ENCODE measurements at regions not wholly inside any gene's neighbourhood (a gene's known extent, or its start where the extent isn't known, plus 50 kb on each side); places are given as distances from the start of the nearest gene placed in this dataset.

DNA sequence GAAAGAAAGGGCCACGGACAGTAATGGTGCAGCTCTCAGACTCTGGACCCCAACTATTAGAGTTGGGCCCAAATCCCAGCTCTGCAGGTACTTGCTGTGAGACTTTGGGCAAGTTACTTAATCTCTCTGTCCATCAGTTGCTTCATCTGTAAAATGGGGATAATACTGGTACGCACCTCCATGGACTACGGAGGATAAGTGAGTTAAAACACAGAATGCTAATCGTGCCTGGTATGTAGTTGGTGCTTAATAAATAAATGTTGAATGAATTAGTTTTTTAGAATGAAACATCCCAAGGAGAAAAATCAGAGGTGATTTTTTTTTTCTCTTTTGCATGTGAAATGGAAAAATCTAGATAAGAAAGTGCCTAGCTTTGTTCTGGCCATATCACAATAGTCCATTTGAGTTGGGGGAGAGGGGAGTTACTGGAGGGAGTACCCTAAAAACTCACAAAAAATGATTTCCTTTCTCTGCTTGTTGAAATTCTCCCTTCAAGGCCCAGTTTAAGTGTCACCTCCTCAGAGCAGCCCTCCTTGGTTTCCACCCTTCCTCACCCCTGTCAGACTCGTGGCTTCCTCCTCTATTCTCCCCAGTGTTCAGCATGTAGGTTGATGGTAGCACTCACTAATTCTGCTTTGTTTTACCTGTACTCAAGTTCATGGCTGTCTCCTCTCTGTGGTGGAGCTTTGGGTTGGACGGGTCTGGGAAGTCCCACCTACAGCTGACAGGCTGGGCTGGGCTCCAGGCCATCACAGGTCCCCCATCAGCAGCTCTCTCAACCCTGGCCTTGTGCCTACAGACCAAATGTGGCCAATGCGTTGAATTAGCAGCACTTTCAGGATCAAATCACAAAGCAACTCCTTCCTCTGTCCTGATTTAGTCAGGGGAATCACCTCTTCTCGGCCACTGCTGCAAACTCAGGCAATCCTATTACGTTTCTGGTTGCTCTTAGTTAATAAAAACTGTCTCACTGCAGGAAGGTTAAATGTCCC is 92.8 kb upstream of the TAF1B start:
- Mint-ChIP-seq H3K4me1 (ENCODE audit: low read depth) (peaks cover 3% of the 10 kb centered on the region), H3K4me3 (ENCODE audit: low read depth) (no peak overlapping the region), H3K9me3 (ENCODE audit: low read depth) (no peaks in the 10 kb centered on the region), H3K36me3 (ENCODE audit: insufficient read depth) (no peaks in the 10 kb centered on the region), H3K27me3 (peaks cover 37% of the 10 kb centered on the region), H3K27ac (no peak overlapping the region)
- TF ChIP-seq, protein P1, sequence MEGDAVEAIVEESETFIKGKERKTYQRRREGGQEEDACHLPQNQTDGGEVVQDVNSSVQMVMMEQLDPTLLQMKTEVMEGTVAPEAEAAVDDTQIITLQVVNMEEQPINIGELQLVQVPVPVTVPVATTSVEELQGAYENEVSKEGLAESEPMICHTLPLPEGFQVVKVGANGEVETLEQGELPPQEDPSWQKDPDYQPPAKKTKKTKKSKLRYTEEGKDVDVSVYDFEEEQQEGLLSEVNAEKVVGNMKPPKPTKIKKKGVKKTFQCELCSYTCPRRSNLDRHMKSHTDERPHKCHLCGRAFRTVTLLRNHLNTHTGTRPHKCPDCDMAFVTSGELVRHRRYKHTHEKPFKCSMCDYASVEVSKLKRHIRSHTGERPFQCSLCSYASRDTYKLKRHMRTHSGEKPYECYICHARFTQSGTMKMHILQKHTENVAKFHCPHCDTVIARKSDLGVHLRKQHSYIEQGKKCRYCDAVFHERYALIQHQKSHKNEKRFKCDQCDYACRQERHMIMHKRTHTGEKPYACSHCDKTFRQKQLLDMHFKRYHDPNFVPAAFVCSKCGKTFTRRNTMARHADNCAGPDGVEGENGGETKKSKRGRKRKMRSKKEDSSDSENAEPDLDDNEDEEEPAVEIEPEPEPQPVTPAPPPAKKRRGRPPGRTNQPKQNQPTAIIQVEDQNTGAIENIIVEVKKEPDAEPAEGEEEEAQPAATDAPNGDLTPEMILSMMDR (IDR thresholded peaks at IDR 0.05; ENCODE audit: unreplicated experiment), result no peak
- DNase-seq (ENCODE audit: low spot score, unreplicated experiment), result no peak

DNA sequence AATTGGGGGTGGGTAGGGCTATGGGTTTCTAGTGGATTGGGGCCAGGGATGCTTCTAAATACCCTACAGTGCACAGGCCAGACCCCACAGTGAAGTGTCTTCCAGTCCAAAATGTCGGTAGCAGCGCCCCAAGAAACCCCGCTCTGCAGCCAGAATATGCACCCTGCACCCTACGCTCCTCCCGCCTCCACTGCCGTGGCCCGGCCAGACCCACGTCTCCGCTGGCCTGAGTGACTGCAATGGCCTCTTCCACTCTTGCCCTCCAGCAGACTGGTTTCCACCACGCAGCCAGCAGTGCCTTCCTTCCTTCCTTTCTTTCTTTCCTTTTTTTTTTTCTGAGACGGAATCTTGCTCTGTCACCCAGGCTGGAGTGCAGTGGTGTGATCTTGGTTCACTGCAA is 91.4 kb upstream of the TAF1B start:
- no peaks in the 10 kb centered on the region for H3K36me3 Mint-ChIP-seq (ENCODE audit: insufficient read depth)
- H3K4me3 Mint-ChIP-seq (ENCODE audit: low read depth), result no peak overlapping the region
- peaks cover 47% of the 10 kb centered on the region for H3K27me3 Mint-ChIP-seq
- H3K27ac Mint-ChIP-seq, result no peak overlapping the region
- TF ChIP-seq, protein P1 (IDR thresholded peaks at IDR 0.05; ENCODE audit: unreplicated experiment), result no peak
- peaks cover 2% of the 10 kb centered on the region for H3K4me1 Mint-ChIP-seq (ENCODE audit: low read depth)
- DNase-seq (ENCODE audit: low spot score, unreplicated experiment), result no peak
- no peaks in the 10 kb centered on the region for H3K9me3 Mint-ChIP-seq (ENCODE audit: low read depth)

DNA sequence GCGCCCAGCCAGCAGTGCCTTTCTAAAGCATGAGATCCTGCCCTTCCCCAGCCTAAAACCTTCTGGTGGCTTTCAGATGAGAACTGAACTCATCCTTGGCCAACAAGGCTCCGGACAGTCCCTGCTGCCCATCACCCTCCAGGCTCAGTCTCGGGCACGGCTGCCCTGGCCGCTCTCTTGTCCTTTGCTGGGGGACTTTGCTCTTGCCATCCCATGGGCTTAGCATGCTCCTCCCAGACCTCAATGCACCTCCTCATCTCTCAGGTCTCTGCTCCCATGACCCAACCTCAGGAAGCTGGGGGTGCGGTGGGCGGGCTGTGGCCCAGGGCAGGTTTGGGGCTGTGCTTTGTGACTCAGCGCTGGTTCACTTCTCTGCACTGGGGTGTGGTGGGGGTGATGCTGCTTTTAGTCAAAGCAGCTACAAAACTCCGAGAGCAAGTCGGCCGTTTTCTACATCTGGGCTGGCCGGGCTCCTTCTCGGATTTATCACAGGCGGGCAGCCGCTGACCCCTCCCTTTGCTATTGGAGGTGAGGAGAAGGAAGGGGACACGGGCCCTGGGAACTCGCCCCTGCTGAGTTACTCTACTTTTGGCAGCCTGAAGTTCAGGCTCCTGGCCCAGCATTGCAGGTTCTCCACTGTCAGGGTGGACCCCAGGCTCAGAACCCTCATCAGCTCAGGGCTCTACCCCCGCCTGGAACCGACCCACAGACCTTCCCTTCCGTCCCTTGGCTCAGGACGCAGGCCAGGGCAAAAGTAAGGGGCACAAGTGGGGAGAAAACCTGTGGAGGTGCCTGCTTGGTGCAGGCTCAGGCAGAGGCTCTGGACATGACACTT is 90.6 kb upstream of the TAF1B start:
- H3K27me3 Mint-ChIP-seq, result peaks cover 54% of the 10 kb centered on the region
- no peaks in the 10 kb centered on the region for H3K36me3 Mint-ChIP-seq (ENCODE audit: insufficient read depth)
- no peak overlapping the region for H3K27ac Mint-ChIP-seq
- H3K4me3 Mint-ChIP-seq (ENCODE audit: low read depth), result no peak overlapping the region
- peaks cover 5% of the 10 kb centered on the region for H3K4me1 Mint-ChIP-seq (ENCODE audit: low read depth)
- TF ChIP-seq, protein P1 (IDR thresholded peaks at IDR 0.05; ENCODE audit: unreplicated experiment), result no peak
- DNase-seq (ENCODE audit: low spot score, unreplicated experiment), result no peak
- no peaks in the 10 kb centered on the region for H3K9me3 Mint-ChIP-seq (ENCODE audit: low read depth)

DNA sequence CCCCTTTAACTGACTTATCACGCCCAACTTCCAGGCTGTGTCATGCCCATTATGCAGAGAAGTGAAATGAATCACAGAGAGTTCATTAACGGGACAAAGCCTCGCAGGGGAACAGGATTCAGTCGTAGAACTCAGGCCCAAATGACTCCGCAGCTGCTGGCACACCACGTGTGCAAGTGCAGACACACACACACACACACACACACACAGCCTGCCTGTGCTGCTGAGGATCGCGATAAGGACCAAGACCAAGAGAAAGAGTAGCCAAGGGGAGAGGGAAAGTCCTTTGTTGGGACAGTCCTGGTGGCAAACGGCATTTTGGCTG is 90.0 kb upstream of the TAF1B start:
- Mint-ChIP-seq H3K4me3 (ENCODE audit: low read depth) (no peak overlapping the region), H3K27ac (no peak overlapping the region), H3K9me3 (ENCODE audit: low read depth) (no peaks in the 10 kb centered on the region), H3K27me3 (peaks cover 60% of the 10 kb centered on the region), H3K4me1 (ENCODE audit: low read depth) (peaks cover 9% of the 10 kb centered on the region), H3K36me3 (ENCODE audit: insufficient read depth) (no peaks in the 10 kb centered on the region)
- no peak for DNase-seq (ENCODE audit: low spot score, unreplicated experiment)
- TF ChIP-seq, protein P1 (IDR thresholded peaks at IDR 0.05; ENCODE audit: unreplicated experiment), result no peak

Data from progenitor cell of endocrine pancreas (in vitro differentiated cells).